ENCODE measurements at regions not wholly inside any gene's neighbourhood (a gene's known extent, or its start where the extent isn't known, plus 50 kb on each side); places are given as distances from the start of the nearest gene placed in this dataset.
A peak's percentile ranks its signal among the peaks of the same experiment; 100 is the strongest.

- DNase-seq (ENCODE audit: low spot score) = no peak
Measured at GRCh38 chr5:136538534-136538933, 173.2 kb upstream of the TRPC7 start.

DNA sequence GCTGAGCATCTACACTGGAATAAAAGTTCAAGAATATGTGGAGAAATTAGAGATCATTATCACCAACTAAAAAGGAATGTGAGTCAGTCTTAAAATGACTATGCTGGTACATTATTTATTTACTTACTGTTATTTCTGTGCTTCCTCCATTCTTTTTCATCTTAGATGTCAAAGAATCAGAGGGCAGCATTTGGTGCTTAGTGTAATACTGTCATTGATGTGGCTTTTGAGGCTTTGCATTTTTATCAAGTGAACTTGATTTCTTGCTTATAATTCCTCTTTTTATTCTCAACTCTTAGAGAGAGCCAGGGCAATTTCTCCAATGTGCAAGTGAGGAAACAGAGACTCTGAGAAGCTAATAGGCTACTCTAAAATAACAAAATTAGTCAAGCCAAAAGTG is 163.7 kb upstream of the TRPC7 start:
- DNase-seq (ENCODE audit: low spot score) = no peak

- DNase-seq (ENCODE audit: low spot score) = no peak
Measured at GRCh38 chr5:136528481-136529030, 163.2 kb upstream of the TRPC7 start.

GRCh38 chr5:136527311-136527710 is 162.0 kb upstream of the TRPC7 start:
- no peak for DNase-seq (ENCODE audit: low spot score)

DNA sequence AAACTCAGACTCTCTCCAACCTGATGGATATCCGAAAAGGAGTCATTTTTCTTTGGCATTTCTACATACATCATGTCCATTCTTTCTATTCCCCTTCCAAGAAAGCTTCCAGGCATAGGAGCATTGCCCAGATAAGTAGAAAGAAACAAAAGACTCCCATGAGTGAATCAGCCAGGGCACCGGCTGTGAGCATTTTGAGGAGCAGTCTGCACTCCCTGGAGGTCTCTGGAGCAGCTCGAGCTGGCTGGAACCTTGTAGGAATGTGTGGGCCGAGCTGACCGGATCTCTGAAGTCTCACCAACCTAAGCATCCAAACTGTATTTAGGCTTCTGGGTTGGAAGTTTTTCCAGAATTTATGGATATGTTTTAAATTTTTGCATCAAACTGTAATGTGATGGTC is 161.4 kb upstream of the TRPC7 start:
- DNase-seq (ENCODE audit: low spot score) = no peak

- DNase-seq (ENCODE audit: low spot score) = no peak
Measured at GRCh38 chr5:136526021-136526420, 160.7 kb upstream of the TRPC7 start.

- no peak for DNase-seq (ENCODE audit: low spot score)
Measured at GRCh38 chr5:136525597-136525996, 160.3 kb upstream of the TRPC7 start.

- DNase-seq (ENCODE audit: low spot score) = no peak
Measured at GRCh38 chr5:136522217-136522956, 157.0 kb upstream of the TRPC7 start.

GRCh38 chr5:136521696-136522095 is 156.4 kb upstream of the TRPC7 start:
- DNase-seq (ENCODE audit: low spot score) = no peak

DNA sequence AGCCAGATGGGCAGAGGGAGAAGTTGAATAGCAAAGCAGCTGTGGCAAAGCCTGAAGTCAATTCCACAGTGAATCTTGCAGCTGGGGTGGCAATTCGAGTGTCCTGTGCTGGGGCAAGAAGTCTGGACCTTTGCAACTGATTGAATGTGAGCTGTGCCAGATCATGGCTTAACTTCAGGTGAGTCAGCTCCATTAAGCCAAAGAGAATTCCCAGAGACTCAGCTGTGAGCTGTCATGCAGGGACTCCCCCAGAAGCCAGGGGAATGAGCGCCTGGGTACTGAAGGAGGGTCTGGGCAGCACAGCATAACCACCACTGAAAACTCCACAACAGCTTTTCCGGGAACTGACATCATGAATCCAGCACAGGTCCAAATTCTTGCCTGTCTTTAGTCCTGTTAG is 153.5 kb upstream of the TRPC7 start:
- peak; percentile 12 for DNase-seq (ENCODE audit: low spot score)

- DNase-seq (ENCODE audit: low spot score) = no peak
Measured at GRCh38 chr5:136518174-136518573, 152.8 kb upstream of the TRPC7 start.

DNA sequence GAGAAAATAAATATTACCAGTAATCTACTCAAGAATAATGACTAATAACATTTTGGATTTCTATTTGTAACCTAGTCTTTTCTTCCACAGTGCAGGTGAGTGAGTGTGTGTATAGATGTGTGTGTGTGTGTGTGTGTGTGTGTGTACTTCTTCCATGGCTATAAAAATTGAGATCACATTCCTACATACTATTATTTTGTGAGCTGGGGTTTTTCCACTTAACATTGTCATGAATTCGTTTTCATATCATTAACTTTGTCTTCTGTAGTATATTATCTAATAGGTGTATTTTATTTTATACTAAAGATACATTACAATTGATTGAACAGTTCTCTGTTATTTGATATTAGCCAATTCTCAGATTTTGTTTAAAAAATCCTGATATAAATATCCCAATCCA is 152.4 kb upstream of the TRPC7 start:
- no peak for DNase-seq (ENCODE audit: low spot score)

GRCh38 chr5:136516637-136517036 is 151.3 kb upstream of the TRPC7 start:
- DNase-seq (ENCODE audit: low spot score) = no peak

- no peak for DNase-seq (ENCODE audit: low spot score)
Measured at GRCh38 chr5:136513430-136513829, 148.1 kb upstream of the TRPC7 start.

- no peak for DNase-seq (ENCODE audit: low spot score)
Measured at GRCh38 chr5:136511046-136511445, 145.7 kb upstream of the TRPC7 start.

DNA sequence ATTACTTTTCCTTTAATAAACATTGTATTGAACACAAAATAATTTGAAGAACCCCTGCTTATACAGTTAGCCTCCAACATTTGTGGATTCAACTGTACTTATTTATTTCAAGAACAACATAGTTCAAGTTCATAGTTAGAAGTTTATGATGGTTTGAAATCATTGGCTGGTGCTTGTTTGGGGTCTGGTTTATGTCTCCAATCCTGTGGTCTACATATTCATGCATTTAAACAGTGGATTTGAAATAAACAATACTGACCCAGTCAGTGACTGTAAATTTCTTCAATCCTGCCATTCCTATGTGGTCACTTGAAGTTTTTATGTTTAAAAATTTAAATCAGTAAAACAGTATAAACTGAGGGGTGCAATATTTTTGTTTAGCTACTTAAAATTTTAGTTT is 145.1 kb upstream of the TRPC7 start:
- no peak for DNase-seq (ENCODE audit: low spot score)

GRCh38 chr5:136506131-136506530 is 140.8 kb upstream of the TRPC7 start:
- no peak for DNase-seq (ENCODE audit: low spot score)

DNA sequence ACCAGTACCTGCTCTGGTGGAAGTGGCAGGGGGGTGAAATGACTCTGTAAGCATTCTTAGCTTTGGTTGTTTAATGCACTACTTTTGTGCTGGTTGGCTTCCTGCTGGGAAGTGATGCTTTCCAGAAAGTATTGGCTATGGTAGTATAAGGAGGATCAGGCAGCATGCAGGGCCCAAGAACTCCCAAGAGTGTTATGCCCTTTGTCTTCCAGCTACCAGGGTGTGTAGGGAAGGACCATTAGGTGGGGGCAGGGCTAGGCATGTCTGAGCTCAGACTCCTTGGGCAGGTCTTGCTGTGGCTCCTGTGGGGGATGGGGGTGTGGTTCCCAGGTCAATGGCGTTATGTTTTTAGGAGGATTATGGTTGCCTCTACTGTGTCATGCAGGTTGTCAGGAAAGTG is 135.8 kb upstream of the TRPC7 start:
- no peak for DNase-seq (ENCODE audit: low spot score)

DNA sequence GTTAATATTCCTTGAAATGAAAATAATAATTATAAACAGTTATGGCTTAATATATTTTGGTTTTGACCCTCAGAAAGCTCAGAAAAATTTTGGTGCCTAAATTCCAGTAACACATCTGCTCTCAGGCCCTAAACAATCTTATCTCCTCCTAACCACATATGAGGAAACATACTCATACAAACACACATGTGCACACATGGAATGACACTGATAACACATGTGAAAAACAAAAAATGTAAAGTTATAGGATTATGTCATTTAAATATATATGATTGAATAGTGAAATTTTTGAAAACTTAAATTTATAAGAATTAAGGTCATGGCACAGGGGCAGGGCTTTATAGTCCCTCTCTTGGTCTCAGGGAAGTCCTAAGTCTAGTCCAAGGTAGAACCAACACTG is 127.2 kb upstream of the TRPC7 start:
- DNase-seq (ENCODE audit: low spot score) = no peak

GRCh38 chr5:136491806-136492205 is 126.5 kb upstream of the TRPC7 start:
- DNase-seq (ENCODE audit: low spot score) = no peak

GRCh38 chr5:136484808-136485325 is 119.5 kb upstream of the TRPC7 start:
- no peak for DNase-seq (ENCODE audit: low spot score)

DNA sequence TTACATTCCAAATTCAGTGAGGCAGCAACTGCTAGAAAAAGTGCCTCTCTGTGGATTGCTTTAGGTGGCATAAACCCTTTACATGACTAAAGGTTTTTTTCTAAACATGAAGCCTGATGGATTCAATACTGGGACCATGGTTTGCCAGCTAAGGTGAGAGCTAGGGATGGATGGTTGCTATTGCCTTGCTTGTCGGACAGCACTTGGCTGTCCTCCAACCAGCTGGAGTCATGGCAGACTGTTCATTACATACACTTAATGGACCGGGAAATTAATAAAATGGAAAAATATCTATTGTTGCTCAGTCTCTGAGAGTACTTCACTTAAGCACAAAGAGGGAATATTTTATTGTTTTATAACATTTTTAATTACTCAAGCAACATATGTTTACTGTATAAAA is 116.9 kb upstream of the TRPC7 start:
- DNase-seq (ENCODE audit: low spot score) = no peak

- DNase-seq (ENCODE audit: low spot score) = no peak
Measured at GRCh38 chr5:136474466-136474865, 109.1 kb upstream of the TRPC7 start.

- no peak for DNase-seq (ENCODE audit: low spot score)
Measured at GRCh38 chr5:136467632-136468031, 102.3 kb upstream of the TRPC7 start.

Data from RKO (cell line).